K562 (cell line): ENCODE measurements at regions not wholly inside any gene's neighbourhood (a gene's known extent, or its start where the extent isn't known, plus 50 kb on each side); places are given as distances from the start of the nearest gene placed in this dataset.
A peak's percentile ranks its signal among the peaks of the same experiment; 100 is the strongest.

ENCODE experiments used
- ATAC-seq: fragments of 200-7000 bp; cut with Tn5 transposase; 3 replicates; pipeline ENCODE4 v1.9.1; 2020; ENCODE audit warnings: moderate library complexity
- BruUV-seq: library from RNA; stranded (reverse); fragments of 400-500 nt; replicated peaks from 2 replicates; lab custom pipeline; 2021; lab: Mats Ljungman, UMichigan
- CTCF ChIA-PET: fragments of 300-600 bp; formaldehyde crosslinking; extraction: SDS; loops from one replicate; lab custom pipeline; 2021; ENCODE audit warnings: low intra/inter-chr PET ratio; lab: Yijun Ruan, JAX
- POLR2A ChIA-PET: fragments of 300-600, 350-650 bp; sonication (Branson Sonifier 250); formaldehyde crosslinking; extraction: SDS; loops from one replicate; lab custom pipeline; 2021; ENCODE audit warnings: antibody characterized with exemption, inconsistent platforms; lab: Yijun Ruan, JAX
- DNase-seq, 4 experiments: peaks; one replicate each; pipeline versions ENCODE4 v3.0.0 to v3.0.0-alpha.2; 2011 to 2018; ENCODE audit warnings: low spot score in 3 of 4, mixed read lengths in 3 of 4; ENCODE audit errors: extremely low read depth in 1 of 4
- FAIRE-seq: peaks from 2 replicates; lab custom pipeline; 2011; peaks lifted over from hg19 to GRCh38; lab: Jason Lieb, UNC
- H2AFZ ChIP-seq: 2 replicates; pipeline ENCODE4 v1.6.0; 2011; ENCODE audit warnings: low read depth, low read length, control low read depth, inconsistent platforms
- H3K27ac ChIP-seq: fragments of 200-600 bp; 3 replicates; pipeline ENCODE4 v1.8.0; 2011; ENCODE audit warnings: low read depth, mild to moderate bottlenecking, control low read depth, inconsistent platforms, low read length, moderate library complexity, mixed read lengths; ENCODE audit errors: extremely low read depth
- H3K27me3 ChIP-seq, 2 experiments: fragments of 300-600 bp in 1 of 2; 2 replicates in 1 of 2; 3 replicates in 1 of 2; pipeline versions ENCODE4 v1.6.0 to v1.8.0; 2011; ENCODE audit warnings: inconsistent platforms in 2 of 2, low read length in 2 of 2, mild to moderate bottlenecking in 1 of 2, mixed read lengths in 1 of 2, moderate library complexity in 1 of 2; ENCODE audit not compliant: control insufficient read depth in 2 of 2, insufficient read depth in 2 of 2
- H3K36me3 ChIP-seq: fragments of 300-600 bp; 3 replicates; pipeline ENCODE4 v1.8.0; 2011; ENCODE audit warnings: mild to moderate bottlenecking, low read length, inconsistent platforms; ENCODE audit not compliant: control insufficient read depth, insufficient read depth
- H3K4me1 ChIP-seq, 2 experiments: fragments of 200-600 bp in 1 of 2; replicated peaks in 1 of 2; 2 replicates in 1 of 2; 3 replicates in 1 of 2; pipeline versions ENCODE4 v1.5.1 to v1.8.0; 2011; ENCODE audit warnings: inconsistent platforms in 2 of 2, low read length in 2 of 2, mild to moderate bottlenecking in 1 of 2, mixed read lengths in 1 of 2, moderate library complexity in 1 of 2; ENCODE audit not compliant: control insufficient read depth in 2 of 2, insufficient read depth in 2 of 2
- H3K4me2 ChIP-seq: 2 replicates; pipeline ENCODE4 v1.6.1; 2011; ENCODE audit warnings: low read length, control low read depth, inconsistent platforms, mixed read lengths; ENCODE audit not compliant: insufficient read depth
- H3K4me3 ChIP-seq: fragments of 200-600 bp; sonication (generic), shearing (Covaris generic); 2 replicates; pipeline ENCODE4 v1.5.1; 2016; ENCODE audit warnings: control low read depth, inconsistent platforms
- H3K79me2 ChIP-seq: fragments of 200-600 bp; 3 replicates; pipeline ENCODE4 v1.8.0; 2011; ENCODE audit warnings: low read length, inconsistent platforms; ENCODE audit not compliant: control insufficient read depth, insufficient read depth
- H3K9ac ChIP-seq, 2 experiments: 2 replicates each; pipeline versions ENCODE4 v1.6.0 to v1.6.1; 2011; ENCODE audit warnings: low read depth in 2 of 2, low read length in 2 of 2, control low read depth in 1 of 2, inconsistent platforms in 1 of 2, mild to moderate bottlenecking in 1 of 2, mixed read lengths in 1 of 2; ENCODE audit not compliant: insufficient read depth in 1 of 2
- H3K9me1 ChIP-seq: one replicate; pipeline ENCODE4 v1.6.0; 2011; ENCODE audit warnings: inconsistent platforms, mild to moderate bottlenecking, low read length, moderate library complexity; ENCODE audit not compliant: control insufficient read depth, insufficient read depth
- H3K9me3 ChIP-seq: replicated peaks from 2 replicates; pipeline ENCODE4 v1.5.1; 2011; ENCODE audit warnings: low read depth, low read length, inconsistent platforms; ENCODE audit not compliant: control insufficient read depth, insufficient read depth
- H4K20me1 ChIP-seq: replicated peaks from 2 replicates; pipeline ENCODE4 v1.6.1; 2011; ENCODE audit warnings: low read length, inconsistent platforms, mixed read lengths; ENCODE audit not compliant: control insufficient read depth, insufficient read depth
- BCOR ChIP-seq: fragments of 450-650 bp; IDR thresholded peaks from 2 replicates; pipeline ENCODE4 v1.6.1; 2016
- HSF4 ChIP-seq: fragments of 250-450 bp; sonication (Bioruptor Pico); IDR thresholded peaks from 2 replicates; pipeline ENCODE4 v2.1.2; 2022; ENCODE audit warnings: mild to moderate bottlenecking, moderate library complexity, borderline replicate concordance
- RBM25 ChIP-seq: fragments of 200-400 bp; formaldehyde crosslinking; IDR thresholded peaks from 2 replicates; pipeline ENCODE4 v1.6.1; 2018; ENCODE audit warnings: low read length, low read depth, moderate library complexity; ENCODE audit not compliant: severe bottlenecking
- TBL1XR1 ChIP-seq, 2 experiments: IDR thresholded peaks; 2 replicates each; pipeline ENCODE4 v1.6.1; 2012; ENCODE audit warnings: improper control_type of control experiment in 2 of 2, low read length in 2 of 2, mild to moderate bottlenecking in 1 of 2
- WGBS: fragments of 100-300 bp; shearing (Covaris generic); methylation state at CpG from one replicate; pipeline ENCODE4 v1.1.6; 2016; ENCODE audit warnings: low coverage, mixed read lengths; ENCODE audit not compliant: insufficient coverage; ENCODE audit errors: missing lambda C conversion rate; 5-methylcytosine and 5-hydroxymethylcytosine counted together
- in situ Hi-C: fragments of 300-500 bp; cut with MboI; formaldehyde crosslinking; loops from 4 replicates; pipeline ENCODE4 v1.15.0; 2018; ENCODE audit warnings: inconsistent platforms, mixed read lengths
- intact Hi-C: fragments of 100-400 bp; cut with micrococcal nuclease; formaldehyde crosslinking; loops from 2 replicates; pipeline ENCODE4 v1.14.2; 2022
- TF ChIP-seq, protein P1 (sequence below): fragments of 250-450 bp; sonication (Bioruptor Pico); IDR thresholded peaks from 2 replicates; pipeline ENCODE4 v1.4.0; 2020

DNA sequence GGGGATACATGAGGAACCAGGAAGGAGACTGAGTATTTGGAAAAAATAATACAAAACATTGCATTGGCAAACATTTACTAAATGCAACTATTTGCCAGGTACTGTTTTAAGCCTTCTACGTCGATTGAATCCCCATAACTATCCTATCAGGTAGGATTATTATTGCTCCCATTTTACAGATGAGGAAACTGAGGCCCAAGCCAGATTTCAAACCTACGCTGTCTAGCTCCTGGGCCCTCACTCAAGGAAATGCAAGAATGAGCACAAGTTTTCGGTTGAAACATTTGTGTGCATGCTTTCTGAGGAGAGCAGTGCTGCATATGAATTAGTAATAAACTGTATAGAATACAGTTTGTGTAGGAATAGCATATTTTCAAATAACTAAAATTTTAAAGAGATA, 206.7 kb downstream of the CEP135 start:
- TF ChIP-seq BCOR (peak; percentile 38; the same call in 1 of the 2 replicates), TBL1XR1 (IDR thresholded peaks at IDR 0.05; ENCODE audit: low read length in 2 of 2) (no peak), HSF4 (CRISPR knock-in tag) (no peak), RBM25 (peak; percentile 86)
- TF ChIP-seq, protein P1, sequence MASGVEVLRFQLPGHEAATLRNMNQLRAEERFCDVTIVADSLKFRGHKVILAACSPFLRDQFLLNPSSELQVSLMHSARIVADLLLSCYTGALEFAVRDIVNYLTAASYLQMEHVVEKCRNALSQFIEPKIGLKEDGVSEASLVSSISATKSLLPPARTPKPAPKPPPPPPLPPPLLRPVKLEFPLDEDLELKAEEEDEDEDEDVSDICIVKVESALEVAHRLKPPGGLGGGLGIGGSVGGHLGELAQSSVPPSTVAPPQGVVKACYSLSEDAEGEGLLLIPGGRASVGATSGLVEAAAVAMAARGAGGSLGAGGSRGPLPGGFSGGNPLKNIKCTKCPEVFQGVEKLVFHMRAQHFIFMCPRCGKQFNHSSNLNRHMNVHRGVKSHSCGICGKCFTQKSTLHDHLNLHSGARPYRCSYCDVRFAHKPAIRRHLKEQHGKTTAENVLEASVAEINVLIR (CRISPR knock-in tag): no peak
- no peaks in the 10 kb centered on the region for H3K9me1 ChIP-seq
- BruUV-seq: no TSS peak
- no peak for DNase-seq
- H3K27me3 ChIP-seq: peaks cover 10 to 13% of the 10 kb centered on the region in 2 experiments
- H3K4me1 ChIP-seq: no peaks in the 10 kb centered on the region
- H3K9me3 ChIP-seq: no peaks in the 10 kb centered on the region
- intact Hi-C loops (no loop called here), in situ Hi-C loops (no loop called here)
- H4K20me1 ChIP-seq: no peaks in the 10 kb centered on the region
- no peaks in the 10 kb centered on the region for H3K79me2 ChIP-seq
- H3K4me3 ChIP-seq: no peak overlapping the region
- no peak overlapping the region for H2AFZ ChIP-seq
- no peak overlapping the region for H3K9ac ChIP-seq
- no peak overlapping the region for H3K4me2 ChIP-seq
- no peaks in the 10 kb centered on the region for H3K36me3 ChIP-seq
- WGBS: 2% methylated on average over 4 of the region's 4 CpGs
- CTCF ChIA-PET: no interaction called here
- ATAC-seq: no peak
- no peak for FAIRE-seq
- POLR2A ChIA-PET: interaction anchor here (0.6 to 1.3 kb wide), 2 partner anchors 11 to 14 kb away, joined by 3 read pairs; no protein-coding TSS in a partner anchor
- H3K27ac ChIP-seq: no peak overlapping the region
